ENCODE measurements at regions not wholly inside any gene's neighbourhood (a gene's known extent, or its start where the extent isn't known, plus 50 kb on each side); places are given as distances from the start of the nearest gene placed in this dataset.
"Not testable (repeated sequence)": the region's sequence is repeated elsewhere in the genome, so short reads cannot be mapped to it uniquely, and the experiment has no call there.

DNA sequence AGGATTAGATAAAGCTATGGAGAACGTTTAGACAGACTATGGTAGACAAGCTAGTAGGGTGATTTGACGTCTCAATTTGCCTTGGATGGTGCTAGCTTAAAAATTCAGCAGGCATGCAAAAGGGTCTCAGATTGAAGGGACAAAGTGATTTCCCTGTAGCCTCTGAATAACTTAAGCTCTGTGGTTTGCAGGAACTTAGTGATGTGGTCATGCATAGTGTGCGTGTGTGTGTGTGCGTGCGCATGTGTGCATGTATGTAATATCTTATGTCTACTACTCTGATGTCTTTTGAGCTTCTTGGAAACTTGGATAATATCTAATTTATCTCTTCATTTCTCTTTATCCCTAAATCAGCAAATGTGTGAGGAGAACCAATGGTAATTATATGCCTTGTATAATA, 183.6 kb upstream of the TNC start:
- no peak for DNase-seq (ENCODE audit: low read depth)

DNA sequence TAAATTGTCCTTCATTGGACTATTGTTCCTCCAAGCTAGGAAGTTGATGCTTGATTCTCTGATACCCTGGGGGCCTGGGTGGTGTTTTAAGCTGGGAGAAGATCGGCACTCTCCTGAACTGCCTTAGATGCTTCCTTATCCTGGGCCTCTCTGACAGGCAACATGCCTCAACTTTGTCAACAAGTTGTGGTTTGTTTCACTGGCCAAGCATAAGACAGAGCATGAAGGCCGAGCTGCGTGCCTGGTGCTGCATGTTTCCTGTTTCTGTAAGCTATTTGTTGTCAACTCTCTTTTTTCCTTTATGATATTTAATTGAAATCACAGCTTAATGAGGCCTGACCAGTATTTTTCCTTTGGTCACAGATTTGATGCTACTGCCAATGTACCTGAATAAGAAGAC, 187.6 kb upstream of the TNC start:
- DNase-seq (ENCODE audit: low read depth), result no peak

DNA sequence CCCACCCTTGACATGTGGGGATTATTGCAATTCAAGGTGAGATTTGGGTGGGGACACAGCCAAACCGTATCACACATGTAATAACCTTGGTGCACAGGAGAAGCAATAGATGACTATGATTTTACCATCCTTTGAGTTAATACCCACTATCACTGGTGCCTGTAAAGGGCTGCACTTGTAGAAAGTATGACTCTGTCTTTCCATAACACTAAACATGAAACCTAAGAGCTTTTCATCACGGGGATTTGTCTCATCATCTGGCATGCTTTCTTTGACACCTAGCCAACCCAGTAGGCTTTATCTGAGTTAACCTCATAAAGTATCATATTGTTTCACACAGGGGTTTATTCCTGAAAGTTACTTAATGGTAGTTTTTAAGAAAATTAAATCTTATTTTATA, 188.9 kb upstream of the TNC start:
- DNase-seq (ENCODE audit: low read depth), result no peak

DNA sequence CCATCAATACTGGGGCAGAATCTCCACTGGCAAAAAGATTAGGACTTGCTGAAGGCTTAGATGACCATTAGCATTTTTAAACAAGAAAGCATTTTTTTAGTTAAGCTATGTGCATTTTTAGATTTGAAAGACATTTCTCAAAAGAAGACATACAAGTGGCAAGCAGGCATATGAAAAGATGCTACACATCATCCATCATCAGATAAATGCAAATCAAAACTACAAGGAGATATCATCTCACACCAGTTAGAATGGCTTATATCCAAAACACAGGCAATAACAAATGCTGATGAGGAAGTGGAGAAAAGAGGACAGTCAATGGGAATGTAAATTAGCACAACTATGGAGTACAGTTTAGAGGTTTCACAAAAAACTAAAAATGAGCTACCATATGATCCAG, 195.6 kb upstream of the TNC start:
- DNase-seq (ENCODE audit: low read depth), result no peak

DNA sequence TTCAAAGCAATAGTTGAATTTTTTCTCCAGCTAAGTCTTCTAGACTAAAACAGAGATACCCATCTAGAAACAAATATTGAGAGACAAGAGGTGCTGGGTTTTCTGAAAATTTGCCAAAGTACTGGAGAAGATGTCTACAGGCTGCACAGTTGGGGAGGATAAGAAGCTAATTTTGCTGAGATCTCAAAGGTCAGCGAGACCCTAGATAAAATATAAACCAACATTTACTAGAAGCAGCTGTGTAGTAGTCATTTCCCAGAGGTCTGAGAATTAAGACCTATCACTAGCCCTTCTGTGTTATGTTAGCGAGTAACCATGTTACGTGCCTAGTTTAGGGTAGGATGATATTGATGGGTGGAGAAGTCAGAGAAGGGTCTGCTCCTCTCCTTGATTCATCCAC, 208.5 kb upstream of the TNC start:
- DNase-seq (ENCODE audit: low read depth), result no peak

DNA sequence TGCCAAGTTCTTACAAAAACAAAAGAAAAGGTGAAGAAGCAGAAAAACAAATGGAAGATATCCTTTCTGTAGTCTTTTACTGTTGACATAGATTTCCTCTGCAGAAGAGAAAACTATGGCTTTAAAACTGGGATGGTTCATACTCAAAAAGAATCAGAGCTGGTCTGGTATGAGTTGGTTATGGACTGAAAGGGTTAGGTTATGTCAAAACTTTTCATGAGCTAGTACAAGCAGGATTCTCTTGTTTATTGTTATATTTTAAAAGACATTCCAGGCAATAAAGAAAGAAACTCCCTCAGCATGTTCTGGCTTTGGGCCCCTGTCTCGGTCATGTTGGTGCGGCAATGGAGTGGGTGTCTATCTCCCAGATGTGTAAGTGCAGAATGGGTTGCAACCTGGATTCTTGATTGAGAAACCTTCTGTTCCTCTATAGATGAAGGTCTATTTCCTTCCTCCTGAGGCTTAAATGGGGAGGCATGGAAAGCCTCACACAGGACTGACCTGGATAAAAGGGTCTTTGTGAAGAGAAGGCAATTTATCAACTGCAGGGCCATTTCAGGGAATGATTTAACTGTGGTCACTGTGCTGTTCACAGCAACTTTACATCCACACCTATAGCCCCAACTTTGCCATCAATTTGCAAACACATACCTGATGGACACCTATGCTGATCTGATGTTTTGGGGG, 209.6 kb upstream of the TNC start:
- no peak for DNase-seq (ENCODE audit: low read depth)

DNA sequence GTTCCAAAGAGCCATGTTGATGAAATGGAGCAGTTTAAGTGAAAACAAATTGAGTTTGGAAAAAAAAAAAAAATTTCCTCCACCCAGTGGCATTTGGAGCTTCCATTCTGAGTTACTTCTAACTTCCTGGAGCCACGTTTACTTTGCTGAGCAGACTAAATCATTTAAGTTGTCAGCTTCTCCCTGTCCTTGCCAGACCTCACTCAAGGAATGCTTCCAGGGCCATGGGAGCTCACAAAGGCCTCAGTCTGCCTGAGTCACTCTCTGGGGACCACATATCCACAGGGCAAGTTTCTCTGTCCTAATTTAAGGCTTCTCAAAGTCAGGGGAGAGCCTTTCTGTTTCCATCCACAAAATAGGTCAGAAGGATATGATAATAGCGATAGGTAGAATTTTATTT, 210.3 kb upstream of the TNC start:
- DNase-seq (ENCODE audit: low read depth), result no peak

DNA sequence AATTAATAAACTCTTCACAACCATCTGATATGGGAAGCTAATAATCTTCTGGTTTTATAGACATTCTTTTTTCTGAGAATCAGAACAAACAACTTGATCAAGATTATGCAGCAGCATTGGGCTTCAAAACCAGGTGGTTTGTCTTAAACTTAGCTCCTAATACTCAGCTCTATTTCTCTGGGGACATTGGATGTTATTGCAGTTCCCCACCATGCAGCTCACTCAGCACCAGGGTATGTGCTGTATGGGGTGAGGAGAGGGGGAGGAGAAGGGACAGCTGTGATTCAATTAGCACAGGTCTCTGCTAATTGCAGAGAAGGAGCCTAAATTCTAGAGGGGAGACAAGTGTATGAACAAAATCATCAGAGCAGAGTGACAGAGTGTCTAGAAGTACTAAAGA, 210.7 kb upstream of the TNC start:
- no peak for DNase-seq (ENCODE audit: low read depth)

DNA sequence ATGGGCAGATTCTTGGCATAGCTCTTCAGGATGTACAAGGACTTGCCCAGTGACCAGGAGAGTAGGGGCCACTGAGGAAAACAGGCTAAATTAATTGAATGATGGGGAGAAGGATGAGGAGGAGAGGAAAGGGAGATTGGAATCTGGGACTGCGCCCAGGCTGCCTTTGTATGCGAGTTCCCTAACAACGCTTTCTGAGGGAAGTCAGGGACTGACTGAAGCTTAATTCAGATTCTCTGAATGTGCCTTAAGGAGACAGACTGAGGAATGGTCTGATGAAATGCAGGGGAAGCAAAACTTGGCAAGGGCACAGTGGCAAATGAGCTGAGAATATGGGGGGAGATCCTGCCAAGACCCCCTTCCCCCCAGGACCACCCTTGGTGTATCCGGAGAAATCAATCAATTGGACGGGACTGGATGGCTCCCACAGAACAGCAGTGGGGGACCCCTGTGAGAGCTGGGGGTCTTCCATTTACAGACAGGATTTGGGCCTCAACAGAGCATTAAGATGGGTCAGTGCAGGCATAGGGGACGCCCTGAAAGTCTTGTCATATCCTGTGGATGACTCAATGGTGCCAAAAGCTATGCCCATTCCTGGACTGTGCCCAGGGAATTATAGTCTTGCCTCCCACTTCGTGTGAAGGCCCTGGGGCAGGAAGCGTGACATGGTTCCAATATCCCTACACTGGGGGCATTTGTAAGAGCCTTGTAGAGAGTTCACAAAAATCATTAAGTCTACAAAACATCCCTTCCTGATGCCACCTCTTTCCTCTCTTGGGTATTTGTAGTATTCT, 215.5 kb upstream of the TNC start:
- DNase-seq (ENCODE audit: low read depth), result no peak

DNA sequence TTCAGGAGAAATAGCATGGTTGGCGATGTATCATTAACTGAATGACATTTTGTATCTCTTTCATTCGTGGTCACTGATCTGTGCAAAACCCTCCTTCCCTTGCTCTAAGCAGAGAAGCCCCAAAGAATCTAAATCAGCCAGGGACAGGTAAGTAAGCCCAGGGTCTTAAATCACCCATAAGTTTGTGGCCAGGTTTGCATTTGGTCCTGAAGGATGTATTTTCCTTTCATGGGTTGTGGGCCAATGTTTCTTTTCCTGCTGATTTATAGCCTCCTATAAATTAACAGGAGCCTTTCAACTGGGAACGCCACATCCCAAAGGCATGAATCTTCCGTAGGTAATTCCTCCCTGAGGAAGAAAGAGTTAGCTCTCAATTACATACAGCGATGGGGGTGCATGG, 217.5 kb upstream of the TNC start:
- DNase-seq (ENCODE audit: low read depth), result no peak

DNA sequence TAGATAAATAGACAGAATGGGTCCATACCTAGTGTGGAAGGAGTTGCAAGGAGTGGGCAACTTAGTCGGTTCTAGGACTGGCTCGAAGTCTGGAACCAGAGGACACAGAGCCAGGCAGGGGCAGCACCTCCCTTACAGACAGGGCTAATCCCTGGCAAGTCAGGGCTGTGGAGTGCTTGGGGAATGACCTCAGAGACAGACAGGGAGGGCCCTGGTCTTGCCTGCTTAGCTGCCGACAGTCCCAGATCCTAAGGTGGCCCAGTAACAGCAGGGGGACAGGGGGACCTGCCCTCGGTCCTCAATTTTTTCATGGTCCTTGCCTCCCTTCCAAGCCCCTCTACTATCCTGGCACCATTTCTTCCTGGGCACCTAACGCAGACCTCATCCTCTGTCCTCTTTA, 222.4 kb upstream of the TNC start:
- DNase-seq (ENCODE audit: low read depth), result no peak

DNA sequence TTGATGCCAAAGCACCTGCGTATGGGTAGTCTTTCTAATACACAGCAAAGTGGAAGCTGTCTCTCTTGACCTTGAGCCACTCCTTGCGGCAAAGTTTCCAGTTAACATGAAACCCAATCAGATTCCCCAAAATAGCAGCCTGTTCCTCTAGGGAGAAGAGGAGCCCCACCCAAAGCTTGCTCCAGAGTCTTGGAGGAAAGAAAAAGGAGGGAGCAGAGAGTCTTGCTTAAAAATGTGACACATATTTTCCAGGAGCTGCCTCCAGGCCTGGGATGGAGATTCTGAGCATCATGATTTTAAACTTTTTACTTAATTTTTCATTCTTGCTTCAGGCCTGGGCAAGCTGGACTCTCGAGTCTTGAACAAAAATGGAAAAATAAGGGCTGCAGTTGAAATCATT, 223.5 kb upstream of the TNC start:
- peak; percentile 16 for DNase-seq (ENCODE audit: low read depth)

DNA sequence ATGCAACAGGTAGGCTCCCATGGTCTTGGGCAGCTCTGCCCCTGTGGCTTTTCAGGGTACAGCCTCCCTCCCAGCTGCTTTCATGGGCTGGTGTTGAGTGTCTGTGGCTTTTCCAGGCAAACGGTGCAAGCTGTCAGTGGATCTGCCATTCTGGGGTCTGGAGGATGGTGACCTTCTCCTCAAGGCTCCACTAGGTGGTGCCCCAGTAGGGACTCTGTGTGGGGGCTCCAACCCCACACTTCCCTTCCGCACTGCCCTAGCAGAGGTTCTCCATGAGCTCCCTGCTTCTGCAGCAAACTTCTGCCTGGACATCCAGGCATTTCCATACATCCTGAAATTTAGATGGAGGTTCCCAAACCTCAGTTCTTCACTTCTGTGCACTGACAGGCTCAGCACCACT, 229.8 kb upstream of the TNC start:
- not testable (repeated sequence) for DNase-seq (ENCODE audit: low read depth)

DNA sequence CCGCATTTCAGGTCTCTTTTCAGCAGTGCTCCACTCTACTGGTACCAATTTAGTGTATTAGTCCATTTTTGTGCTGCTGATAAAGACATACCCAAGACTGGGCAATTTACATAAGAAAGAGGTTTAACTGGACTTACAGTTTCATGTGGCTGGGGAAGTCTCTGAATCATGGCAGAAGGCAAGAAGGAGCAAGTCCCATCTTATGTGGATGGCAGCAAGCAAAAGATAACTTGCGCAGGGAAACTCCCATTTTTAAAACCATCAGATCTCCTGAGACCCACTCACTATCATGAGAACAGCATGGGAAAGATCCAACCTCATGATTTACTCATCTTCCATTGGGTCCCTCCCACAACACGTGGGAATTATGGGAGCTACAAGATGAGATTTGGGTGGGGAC, 231.0 kb upstream of the TNC start:
- DNase-seq (ENCODE audit: low read depth), result not testable (repeated sequence)

DNA sequence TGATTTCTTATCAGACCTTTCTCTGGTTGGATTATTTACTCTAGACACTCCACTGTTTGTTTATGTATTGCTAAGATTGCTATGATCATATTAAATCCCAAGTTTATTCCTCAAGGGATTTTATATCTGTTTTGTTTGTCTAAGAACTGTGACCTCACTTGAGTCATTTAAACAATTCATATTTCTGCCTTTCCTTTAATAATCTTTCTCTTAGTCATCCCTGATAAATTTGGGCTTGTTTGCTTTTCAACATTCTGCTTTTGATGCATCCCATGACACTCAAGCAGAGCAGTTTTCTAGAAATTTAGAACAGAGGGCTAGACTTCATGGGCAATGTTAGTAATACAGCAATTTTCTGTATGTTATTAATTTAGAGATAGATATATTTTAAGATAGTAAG, 231.6 kb upstream of the TNC start:
- DNase-seq (ENCODE audit: low read depth), result no peak

DNA sequence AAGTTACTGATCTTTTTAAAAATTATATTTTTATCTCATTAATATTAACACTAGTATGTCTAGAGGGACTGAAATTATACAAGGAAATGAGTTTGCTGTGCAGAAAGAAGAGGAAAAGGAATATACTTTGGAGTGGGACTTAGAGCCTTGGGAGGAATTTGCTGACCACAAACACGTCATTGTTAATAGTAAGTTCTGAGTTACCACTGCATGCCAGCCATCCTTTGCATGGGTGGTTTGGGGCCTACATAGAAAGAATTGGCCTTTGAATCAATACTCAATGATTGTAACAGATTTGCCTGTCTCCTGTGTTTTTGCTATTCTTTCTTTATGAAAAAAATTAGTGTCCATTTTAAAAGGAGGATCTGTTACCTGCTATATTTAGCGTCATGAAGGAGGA, 232.6 kb upstream of the TNC start:
- DNase-seq (ENCODE audit: low read depth), result no peak

DNA sequence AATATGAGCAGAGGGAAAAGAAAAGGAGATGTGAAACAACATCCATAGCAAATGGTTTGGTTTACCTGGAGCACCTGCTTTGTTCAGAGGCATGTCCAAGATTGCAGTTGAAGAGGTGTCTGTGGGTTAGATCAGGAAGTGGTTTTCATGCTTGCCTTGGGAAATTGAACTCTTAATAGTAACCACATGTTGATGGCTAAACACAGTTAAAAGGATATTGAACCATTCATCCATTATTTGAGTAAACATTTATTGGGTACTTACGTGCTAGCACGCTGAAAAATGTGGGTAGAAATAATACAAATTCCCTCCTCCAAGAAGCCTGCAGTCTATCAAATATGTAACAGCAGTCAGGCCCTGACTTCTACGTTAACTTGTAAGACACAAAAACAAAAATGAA, 235.7 kb upstream of the TNC start:
- DNase-seq (ENCODE audit: low read depth), result no peak

DNA sequence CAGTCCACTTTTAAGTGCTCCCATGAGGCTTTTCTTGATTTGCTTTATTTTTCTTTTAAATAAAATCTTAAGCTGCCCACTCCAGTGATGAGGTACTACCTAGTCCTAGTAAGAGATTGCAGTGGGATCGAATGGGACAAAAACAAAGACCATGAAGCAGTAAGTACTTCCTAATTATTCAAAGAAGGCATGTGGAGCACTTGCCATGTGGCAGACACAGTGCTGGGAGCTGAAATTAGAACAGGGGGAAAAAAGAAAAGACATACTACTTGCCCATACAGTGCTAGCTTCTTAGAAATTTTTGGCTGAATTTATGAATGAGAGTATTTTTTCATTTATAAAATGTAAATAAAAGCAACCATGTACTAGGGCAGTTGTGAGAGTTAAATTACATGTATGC, 239.9 kb upstream of the TNC start:
- no peak for DNase-seq (ENCODE audit: low read depth)

DNA sequence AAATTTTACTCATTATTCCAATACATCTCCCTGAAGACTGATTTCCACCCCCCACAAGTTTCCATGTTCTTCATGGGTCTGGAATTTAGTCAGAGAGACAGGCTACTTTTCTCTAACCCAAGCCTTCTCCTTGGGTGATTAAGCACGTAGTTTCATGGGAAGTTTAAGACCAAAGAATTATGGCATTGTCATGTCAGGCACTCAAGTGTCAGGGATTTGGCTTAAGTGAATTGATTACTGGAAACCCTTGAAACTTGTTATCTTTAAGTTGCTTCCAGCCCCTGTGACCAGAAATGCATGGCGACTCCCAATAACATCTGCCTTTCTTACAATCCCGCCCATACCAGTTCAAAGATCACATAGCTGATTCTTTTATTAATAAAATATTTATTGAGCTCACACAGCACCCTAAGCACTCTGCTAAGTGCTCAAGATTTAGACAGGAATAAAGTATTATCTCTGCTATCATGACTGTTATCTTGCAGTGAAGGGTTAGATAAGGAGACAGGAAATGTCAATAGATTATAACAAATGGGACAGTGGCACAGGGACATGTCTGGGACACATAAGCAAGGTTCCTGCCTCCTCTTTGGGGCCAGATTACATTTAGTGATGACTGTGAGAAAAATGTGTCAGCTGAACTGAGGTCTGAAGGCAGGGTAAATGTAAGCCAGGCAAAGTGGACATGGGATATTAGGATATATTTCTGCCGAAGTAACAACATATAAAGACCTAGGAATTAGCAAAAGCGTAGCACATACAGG, 241.2 kb upstream of the TNC start:
- no peak for DNase-seq (ENCODE audit: low read depth)

DNA sequence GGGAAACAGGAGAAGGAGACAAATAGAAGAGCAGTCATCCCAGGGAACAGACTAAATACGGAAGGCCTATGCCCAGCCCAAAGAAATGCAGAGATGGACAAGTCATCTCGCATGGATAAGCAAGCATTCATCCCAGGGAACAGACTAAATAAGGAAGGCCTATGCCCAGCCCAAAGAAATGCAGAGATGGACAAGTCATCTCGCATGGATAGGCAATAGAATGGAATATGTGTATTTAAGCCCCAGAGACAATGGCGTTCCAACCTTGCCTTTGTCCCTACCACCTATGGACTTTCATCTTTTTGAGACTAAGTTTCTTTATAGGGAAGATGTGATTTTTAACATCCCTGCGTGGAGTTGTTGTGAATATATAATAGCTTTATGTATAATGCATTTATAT, 242.2 kb upstream of the TNC start:
- no peak for DNase-seq (ENCODE audit: low read depth)

DNA sequence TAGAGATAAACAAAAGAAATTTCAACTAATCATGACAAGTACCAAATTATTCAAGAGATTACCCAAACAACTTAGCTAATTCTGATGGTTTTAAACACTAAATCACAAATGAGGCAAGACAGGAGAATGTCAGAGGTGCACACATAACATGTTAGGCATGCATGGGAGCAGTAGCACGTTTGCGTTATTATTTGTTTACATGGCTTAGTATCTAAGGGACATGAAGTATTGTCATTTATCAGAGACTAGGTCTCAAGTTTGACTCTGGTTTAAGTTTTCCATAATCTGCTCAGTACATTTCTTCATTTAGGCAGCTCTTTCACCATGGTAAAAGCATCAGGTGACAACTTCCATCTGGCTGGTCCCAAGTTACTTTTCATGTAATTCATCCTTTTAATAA, 244.1 kb upstream of the TNC start:
- no peak for DNase-seq (ENCODE audit: low read depth)

DNA sequence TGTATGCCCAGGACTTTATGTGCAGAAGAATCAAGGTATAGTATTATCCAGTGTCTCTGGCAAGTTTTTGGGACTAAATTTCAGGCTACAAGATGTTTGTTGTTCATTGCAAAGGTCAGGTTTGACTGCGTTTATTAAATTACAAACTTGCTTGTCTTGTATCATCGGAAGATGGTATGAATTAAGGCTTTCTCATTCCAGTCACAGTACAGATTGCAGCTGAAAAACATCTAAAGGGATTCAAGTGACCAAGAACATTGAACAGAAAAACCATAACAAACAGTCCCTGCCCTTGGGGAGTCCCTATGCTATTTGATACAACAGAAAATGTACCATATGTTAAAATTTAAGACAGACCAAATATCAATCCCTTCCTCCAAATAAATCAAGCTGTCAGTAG, 244.7 kb upstream of the TNC start:
- DNase-seq (ENCODE audit: low read depth), result no peak

DNA sequence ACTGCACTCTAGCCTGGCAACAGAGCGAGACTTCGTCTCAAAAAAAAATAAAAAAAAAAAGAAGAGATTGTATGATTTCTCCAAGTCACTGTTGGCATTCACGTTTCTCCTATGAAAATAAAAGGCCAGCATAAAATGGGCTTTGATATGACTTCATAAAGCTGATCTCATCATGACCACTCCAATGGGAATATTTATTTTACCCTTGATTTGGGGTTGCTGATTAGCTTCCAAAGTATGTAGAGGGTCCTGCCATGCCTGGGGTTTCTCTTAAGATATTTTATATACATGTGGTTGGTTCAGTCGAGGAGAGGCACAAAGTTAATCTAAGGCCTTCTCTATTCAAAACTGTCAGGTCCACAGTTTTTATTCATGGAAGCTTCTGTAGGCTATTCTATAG, 247.0 kb upstream of the TNC start:
- DNase-seq (ENCODE audit: low read depth), result no peak

All from fibroblast of the conjunctiva (primary cell).